IMR-90 (cell line): ENCODE measurements at regions not wholly inside any gene's neighbourhood (a gene's known extent, or its start where the extent isn't known, plus 50 kb on each side); places are given as distances from the start of the nearest gene placed in this dataset.

Experiments used
- ATAC-seq: fragments of 200-7000 bp; cut with Tn5 transposase; 2 replicates; pipeline ENCODE4 v1.9.1; 2020; ENCODE audit warnings: low read depth, mild to moderate bottlenecking, moderate library complexity
- BruUV-seq: library from RNA; stranded (reverse); fragments of 400-500 nt; replicated peaks from 2 replicates; lab custom pipeline; 2021; lab: Mats Ljungman, UMichigan
- CTCF ChIA-PET: fragments of 300-600 bp; formaldehyde crosslinking; extraction: SDS; loops from one replicate; lab custom pipeline; 2021; ENCODE audit warnings: antibody characterized with exemption; lab: Yijun Ruan, JAX
- POLR2A ChIA-PET: fragments of 300-600 bp; sonication (Branson Sonifier 250); formaldehyde crosslinking; loops from one replicate; lab custom pipeline; 2022; ENCODE audit warnings: antibody characterized with exemption; ENCODE audit not compliant: unreplicated experiment; lab: Charles Lee
- DNase-seq: peaks from one replicate; pipeline ENCODE4 v3.0.0; 2013
- H2AFZ ChIP-seq: replicated peaks from 2 replicates; pipeline ENCODE3; 2013; ENCODE audit warnings: low read length, mild to moderate bottlenecking; ENCODE audit not compliant: poor library complexity
- H2AK5ac ChIP-seq: 2 replicates; pipeline ENCODE4 v1.6.1; 2013; ENCODE audit warnings: low read depth, low read length, inconsistent platforms
- H2AK9ac ChIP-seq: replicated peaks from 2 replicates; pipeline ENCODE3; 2013; ENCODE audit warnings: mild to moderate bottlenecking, low read depth, low read length, moderate library complexity; ENCODE audit not compliant: poor library complexity
- H2BK120ac ChIP-seq: 2 replicates; pipeline ENCODE4 v1.6.1; 2013; ENCODE audit warnings: low read depth, low read length, inconsistent platforms
- H2BK15ac ChIP-seq: 3 replicates; pipeline ENCODE4 v1.6.1; 2013; ENCODE audit warnings: low read depth, low read length, inconsistent platforms
- H2BK20ac ChIP-seq: 2 replicates; pipeline ENCODE4 v1.6.1; 2013; ENCODE audit warnings: low read depth, mild to moderate bottlenecking, inconsistent platforms, low read length, moderate library complexity
- H2BK5ac ChIP-seq: 2 replicates; pipeline ENCODE4 v1.6.1; 2013; ENCODE audit warnings: mild to moderate bottlenecking, low read depth, low read length, inconsistent platforms; ENCODE audit not compliant: poor library complexity, severe bottlenecking
- H3K14ac ChIP-seq: replicated peaks from 2 replicates; pipeline ENCODE4 v1.6.1; 2013; ENCODE audit warnings: low read depth, low read length, inconsistent platforms
- H3K18ac ChIP-seq: 2 replicates; pipeline ENCODE4 v1.6.1; 2013; ENCODE audit warnings: low read depth, low read length, control low read depth
- H3K23ac ChIP-seq: 2 replicates; pipeline ENCODE4 v1.6.1; 2013; ENCODE audit warnings: low read depth, low read length, inconsistent platforms
- H3K27ac ChIP-seq: 2 replicates; pipeline ENCODE4 v1.5.1; 2013; ENCODE audit warnings: mild to moderate bottlenecking, control low read depth, low read length; ENCODE audit not compliant: insufficient read depth
- H3K27me3 ChIP-seq: 2 replicates; pipeline ENCODE4 v1.6.1; 2013; ENCODE audit warnings: low read length; ENCODE audit not compliant: control insufficient read depth, insufficient read depth
- H3K36me3 ChIP-seq: 2 replicates; pipeline ENCODE4 v1.6.1; 2013; ENCODE audit warnings: low read length, mixed read lengths; ENCODE audit not compliant: control insufficient read depth, insufficient read depth
- H3K4ac ChIP-seq: 2 replicates; pipeline ENCODE4 v1.6.1; 2013; ENCODE audit warnings: low read depth, low read length, inconsistent platforms
- H3K4me1 ChIP-seq: 2 replicates; pipeline ENCODE4 v1.6.1; 2013; ENCODE audit warnings: low read length, mixed read lengths; ENCODE audit not compliant: control insufficient read depth, insufficient read depth
- H3K4me2 ChIP-seq: 2 replicates; pipeline ENCODE4 v1.6.1; 2013; ENCODE audit warnings: low read depth, mild to moderate bottlenecking, control low read depth, low read length, moderate library complexity
- H3K4me3 ChIP-seq: 2 replicates; pipeline ENCODE4 v1.5.1; 2013; ENCODE audit warnings: low read depth, mild to moderate bottlenecking, control low read depth, low read length, moderate library complexity; ENCODE audit not compliant: insufficient read depth
- H3K56ac ChIP-seq: 2 replicates; pipeline ENCODE4 v1.6.1; 2013; ENCODE audit warnings: low read length, inconsistent platforms; ENCODE audit not compliant: insufficient read depth; ENCODE audit errors: extremely low read depth
- H3K79me1 ChIP-seq, 2 experiments: 2 replicates each; pipeline ENCODE4 v1.6.1; 2013; ENCODE audit warnings: low read length in 2 of 2, inconsistent platforms in 1 of 2, low read depth in 1 of 2
- H3K9ac ChIP-seq: 2 replicates; pipeline ENCODE4 v1.6.1; 2013; ENCODE audit warnings: low read depth, low read length, control low read depth
- H3K9me1 ChIP-seq: 2 replicates; pipeline ENCODE4 v1.6.1; 2013; ENCODE audit warnings: low read length, inconsistent platforms; ENCODE audit not compliant: insufficient read depth
- H3K9me3 ChIP-seq: 2 replicates; pipeline ENCODE4 v1.6.1; 2013; ENCODE audit warnings: low read length; ENCODE audit not compliant: control insufficient read depth, insufficient read depth
- H4K20me1 ChIP-seq: 2 replicates; pipeline ENCODE4 v1.6.1; 2013; ENCODE audit warnings: low read length, inconsistent platforms; ENCODE audit not compliant: insufficient read depth
- H4K5ac ChIP-seq: 2 replicates; pipeline ENCODE4 v1.6.1; 2013; ENCODE audit warnings: mild to moderate bottlenecking, low read depth, low read length, control low read depth
- H4K8ac ChIP-seq, 2 experiments: 2 replicates each; pipeline ENCODE4 v1.6.1; 2013; ENCODE audit warnings: low read depth in 2 of 2, low read length in 2 of 2, control low read depth in 1 of 2, inconsistent platforms in 1 of 2
- H4K91ac ChIP-seq: 2 replicates; pipeline ENCODE4 v1.6.1; 2013; ENCODE audit warnings: low read depth, low read length, inconsistent platforms; ENCODE audit not compliant: insufficient read depth
- BHLHE40 ChIP-seq: fragments of 150-350 bp; IDR thresholded peaks from 2 replicates; pipeline ENCODE4 v1.6.1; 2016; ENCODE audit warnings: mild to moderate bottlenecking, low read depth, low read length
- FOS ChIP-seq: fragments of 150-350 bp; IDR thresholded peaks from 2 replicates; pipeline ENCODE4 v1.6.1; 2016; ENCODE audit warnings: low read depth, low read length
- MAFK ChIP-seq: IDR thresholded peaks from 2 replicates; pipeline ENCODE4 v1.6.1; 2012; ENCODE audit warnings: low read depth, low read length, improper control_type of control experiment
- MAZ ChIP-seq: IDR thresholded peaks from 2 replicates; pipeline ENCODE4 v1.6.1; 2012; ENCODE audit warnings: low read depth, mild to moderate bottlenecking, low read length, improper control_type of control experiment, moderate library complexity, borderline replicate concordance
- MXI1 ChIP-seq: IDR thresholded peaks from 2 replicates; pipeline ENCODE4 v1.6.1; 2012; ENCODE audit warnings: low read depth, mild to moderate bottlenecking, low read length, moderate library complexity, borderline replicate concordance
- NFE2L2 ChIP-seq: fragments of 150-350 bp; IDR thresholded peaks from 2 replicates; pipeline ENCODE4 v1.6.1; 2016; ENCODE audit warnings: low read depth, mild to moderate bottlenecking, low read length
- WGBS, 2 experiments: methylation state at CpG; one replicate each; pipeline versions ENCODE4 v1.1.5 to v1.1.7; 2013; ENCODE audit warnings: missing lambda C conversion rate in 2 of 2; ENCODE audit not compliant: insufficient read length in 1 of 2; ENCODE audit errors: extremely low coverage in 2 of 2; 5-methylcytosine and 5-hydroxymethylcytosine counted together
- dilution Hi-C: fragments of 300-500 bp; cut with HindIII; formaldehyde crosslinking; loops from one replicate; pipeline ENCODE4 v1.14.3; 2018; ENCODE audit warnings: low sequenced_read_pairs; ENCODE audit not compliant: unreplicated experiment
- in situ Hi-C: fragments of 300-500 bp; cut with MboI; formaldehyde crosslinking; loops from 3 replicates; pipeline ENCODE4 v1.14.3; 2019; ENCODE audit warnings: low sequenced_read_pairs, inconsistent platforms, mixed read lengths
- intact Hi-C: fragments of 100-400 bp; cut with micrococcal nuclease; formaldehyde crosslinking; loops from 2 replicates; pipeline ENCODE4 v1.10.0; 2022
- TF ChIP-seq, protein P1 (sequence below): conservative IDR thresholded peaks from 2 replicates; pipeline ENCODE4 v1.5.1; 2012; ENCODE audit warnings: mild to moderate bottlenecking, low read depth, low read length, improper control_type of control experiment

GRCh38 chr19:31152906-31153305 is 196.3 kb downstream of the TSHZ3 start:
- no CpG with 5 or more reads among the region's 3 CpGs for WGBS, 2 experiments
- ATAC-seq, result 0 out of 2 replicates have a peak, but pooled peaks have one; percentile 17
- H3K4me2 ChIP-seq, result no peak overlapping the region

More at GRCh38 chr19:31152906-31153305, 196.3 kb downstream of the TSHZ3 start:
- peaks cover 4% of the 10 kb centered on the region; the same call in 1 of the 2 replicates for H3K4me1 ChIP-seq
- TF ChIP-seq FOS (no peak), BHLHE40 (no peak), MXI1 (no peak), MAFK (no peak), MAZ (no peak), NFE2L2 (no peak)
- TF ChIP-seq, protein P1, sequence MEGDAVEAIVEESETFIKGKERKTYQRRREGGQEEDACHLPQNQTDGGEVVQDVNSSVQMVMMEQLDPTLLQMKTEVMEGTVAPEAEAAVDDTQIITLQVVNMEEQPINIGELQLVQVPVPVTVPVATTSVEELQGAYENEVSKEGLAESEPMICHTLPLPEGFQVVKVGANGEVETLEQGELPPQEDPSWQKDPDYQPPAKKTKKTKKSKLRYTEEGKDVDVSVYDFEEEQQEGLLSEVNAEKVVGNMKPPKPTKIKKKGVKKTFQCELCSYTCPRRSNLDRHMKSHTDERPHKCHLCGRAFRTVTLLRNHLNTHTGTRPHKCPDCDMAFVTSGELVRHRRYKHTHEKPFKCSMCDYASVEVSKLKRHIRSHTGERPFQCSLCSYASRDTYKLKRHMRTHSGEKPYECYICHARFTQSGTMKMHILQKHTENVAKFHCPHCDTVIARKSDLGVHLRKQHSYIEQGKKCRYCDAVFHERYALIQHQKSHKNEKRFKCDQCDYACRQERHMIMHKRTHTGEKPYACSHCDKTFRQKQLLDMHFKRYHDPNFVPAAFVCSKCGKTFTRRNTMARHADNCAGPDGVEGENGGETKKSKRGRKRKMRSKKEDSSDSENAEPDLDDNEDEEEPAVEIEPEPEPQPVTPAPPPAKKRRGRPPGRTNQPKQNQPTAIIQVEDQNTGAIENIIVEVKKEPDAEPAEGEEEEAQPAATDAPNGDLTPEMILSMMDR, result no peak
- no peaks in the 10 kb centered on the region for H4K20me1 ChIP-seq
- peak overlapping the region; percentile 59; the same call in 1 of the 2 replicates for H2AK5ac ChIP-seq
- no peak overlapping the region for H4K8ac ChIP-seq
- no TSS peak for BruUV-seq
- no peak overlapping the region for H2BK15ac ChIP-seq
- H4K5ac ChIP-seq, result no peak overlapping the region
- H3K4me3 ChIP-seq, result no peak overlapping the region
- peak overlapping the region; percentile 77; the same call in 1 of the 2 replicates for H3K14ac ChIP-seq
- in situ Hi-C loops (no loop called here), intact Hi-C loops (no loop called here), dilution Hi-C loops (no loop called here)
- H2BK20ac ChIP-seq, result peak overlapping the region; percentile 11
- POLR2A ChIA-PET, result no interaction called here
- H3K27ac ChIP-seq, result no peak overlapping the region
- H4K91ac ChIP-seq, result no peak overlapping the region
- no peaks in the 10 kb centered on the region for H3K36me3 ChIP-seq
- H3K18ac ChIP-seq, result no peak overlapping the region
- CTCF ChIA-PET, result no interaction called here
- peak overlapping the region; percentile 65 for H3K4ac ChIP-seq
- no peaks in the 10 kb centered on the region for H3K27me3 ChIP-seq
- H2BK5ac ChIP-seq, result no peak overlapping the region
- no peaks in the 10 kb centered on the region for H3K9me1 ChIP-seq
- H3K9me3 ChIP-seq, result no peaks in the 10 kb centered on the region
- H3K79me1 ChIP-seq, result no peaks in the 10 kb centered on the region
- H2AFZ ChIP-seq, result no peak overlapping the region
- H3K9ac ChIP-seq, result no peak overlapping the region
- DNase-seq, result peak; percentile 38
- H2AK9ac ChIP-seq, result no peak overlapping the region
- peak overlapping the region; percentile 32; the same call in 1 of the 2 replicates for H2BK120ac ChIP-seq
- no peak overlapping the region for H3K23ac ChIP-seq
- no peak overlapping the region; the same call in 1 of the 2 replicates for H3K56ac ChIP-seq
